GM23338 (cell line): ENCODE measurements at regions not wholly inside any gene's neighbourhood (a gene's known extent, or its start where the extent isn't known, plus 50 kb on each side); places are given as distances from the start of the nearest gene placed in this dataset.

Source experiments
- ATAC-seq: fragments of 200-7000 bp; cut with Tn5 transposase; 3 replicates; pipeline ENCODE4 v1.9.1; 2020
- DNase-seq: peaks from one replicate; pipeline ENCODE4 v3.0.0-alpha.2; 2015; ENCODE audit warnings: low spot score
- H2AFZ ChIP-seq: fragments of 200-600 bp; sonication (generic); 2 replicates; pipeline ENCODE4 v1.8.0; 2016; ENCODE audit warnings: antibody characterized with exemption, mild to moderate bottlenecking, moderate library complexity
- H3F3A ChIP-seq: fragments of 200-600 bp; sonication (generic); replicated peaks from 2 replicates; pipeline ENCODE4 v1.8.0; 2017; ENCODE audit warnings: antibody characterized with exemption, mixed run types, low read depth
- H3K27ac ChIP-seq: fragments of 200-600 bp; sonication (generic); 2 replicates; pipeline ENCODE4 v1.6.1; 2016; ENCODE audit warnings: low read depth
- H3K27me3 ChIP-seq: fragments of 200-600 bp; sonication (generic); 2 replicates; pipeline ENCODE4 v1.8.0; 2016; ENCODE audit warnings: mild to moderate bottlenecking, mixed run types, moderate library complexity; ENCODE audit not compliant: insufficient read depth
- H3K36me3 ChIP-seq: fragments of 200-600 bp; sonication (generic); 2 replicates; pipeline ENCODE4 v1.8.0; 2016; ENCODE audit warnings: mild to moderate bottlenecking; ENCODE audit not compliant: insufficient read depth
- H3K4me1 ChIP-seq: fragments of 200-600 bp; sonication (generic); 2 replicates; pipeline ENCODE4 v1.8.0; 2016; ENCODE audit warnings: mild to moderate bottlenecking, moderate library complexity; ENCODE audit not compliant: insufficient read depth
- H3K4me2 ChIP-seq: fragments of 200-600 bp; sonication (generic); 2 replicates; pipeline ENCODE4 v1.7.1; 2017; ENCODE audit warnings: mixed run types
- H3K4me3 ChIP-seq: fragments of 200-600 bp; sonication (generic); 2 replicates; pipeline ENCODE4 v1.6.1; 2016; ENCODE audit warnings: mixed run types
- H3K79me2 ChIP-seq: fragments of 200-600 bp; sonication (generic); replicated peaks from 2 replicates; pipeline ENCODE4 v1.8.0; 2017; ENCODE audit warnings: mild to moderate bottlenecking; ENCODE audit not compliant: insufficient read depth
- H3K9me2 ChIP-seq: fragments of 200-600 bp; sonication (generic); 2 replicates; pipeline ENCODE4 v1.8.0; 2017; ENCODE audit not compliant: insufficient read depth
- H4K20me1 ChIP-seq: fragments of 200-600 bp; sonication (generic); replicated peaks from 2 replicates; pipeline ENCODE4 v1.8.0; 2017; ENCODE audit warnings: mild to moderate bottlenecking; ENCODE audit not compliant: insufficient read depth
- H3K27ac Mint-ChIP-seq: 2 replicates; pipeline ENCODE4 v1.8.0; 2020; ENCODE audit warnings: inconsistent platforms, mild to moderate bottlenecking, moderate library complexity, mixed read lengths
- H3K27me3 Mint-ChIP-seq: 3 replicates; pipeline ENCODE4 v1.8.0; 2022; ENCODE audit warnings: low read depth, mild to moderate bottlenecking, moderate library complexity, mixed read lengths, inconsistent platforms; ENCODE audit not compliant: insufficient read depth, poor library complexity
- H3K36me3 Mint-ChIP-seq: 3 replicates; pipeline ENCODE4 v1.8.0; 2021; ENCODE audit warnings: low read depth, mild to moderate bottlenecking, inconsistent platforms, moderate library complexity, mixed read lengths
- H3K4me1 Mint-ChIP-seq: 3 replicates; pipeline ENCODE4 v1.8.0; 2020; ENCODE audit warnings: mild to moderate bottlenecking, inconsistent platforms, mixed read lengths
- H3K4me3 Mint-ChIP-seq: 3 replicates; pipeline ENCODE4 v1.8.0; 2021; ENCODE audit warnings: moderate library complexity, mild to moderate bottlenecking, inconsistent platforms, mixed read lengths
- H3K9me3 Mint-ChIP-seq: 3 replicates; pipeline ENCODE4 v1.8.0; 2020; ENCODE audit warnings: moderate library complexity, mild to moderate bottlenecking, inconsistent platforms, mixed read lengths
- CREB1 ChIP-seq: fragments of 250-450 bp; sonication (Bioruptor Pico); IDR thresholded peaks from 2 replicates; pipeline ENCODE4 v1.5.0; 2020; ENCODE audit warnings: low read depth, mild to moderate bottlenecking, moderate library complexity
- CTCF ChIP-seq, 2 experiments: fragments of 200-600 bp in 1 of 2; sonication (generic) in 1 of 2; conservative IDR thresholded peaks; 2 replicates each; pipeline versions ENCODE4 v1.5.1 to v1.6.1; 2016 to 2017; ENCODE audit warnings: antibody characterized with exemption in 2 of 2, low read depth in 2 of 2, mild to moderate bottlenecking in 2 of 2, moderate library complexity in 1 of 2
- ETS1 ChIP-seq: IDR thresholded peaks from 2 replicates; pipeline ENCODE4 v1.6.1; 2016; ENCODE audit warnings: antibody characterized with exemption
- EZH2 ChIP-seq: fragments of 200-600 bp; sonication (generic); IDR thresholded peaks from one replicate; pipeline ENCODE4 v1.8.0; 2017; ENCODE audit warnings: antibody characterized with exemption, mild to moderate bottlenecking, low read depth; ENCODE audit not compliant: unreplicated experiment
- EZH2phosphoT487 ChIP-seq: fragments of 200-600 bp; sonication (generic); IDR thresholded peaks from one replicate; pipeline ENCODE4 v1.8.1; 2018; ENCODE audit warnings: antibody characterized with exemption; ENCODE audit not compliant: unreplicated experiment
- JUNB ChIP-seq: IDR thresholded peaks from one replicate; pipeline ENCODE4 v1.6.1; 2016; ENCODE audit warnings: antibody characterized with exemption; ENCODE audit not compliant: unreplicated experiment
- NANOG ChIP-seq: IDR thresholded peaks from 2 replicates; pipeline ENCODE4 v1.6.1; 2016; ENCODE audit warnings: antibody characterized with exemption, borderline replicate concordance
- POLR2AphosphoS5 ChIP-seq: IDR thresholded peaks from 2 replicates; pipeline ENCODE4 v1.6.1; 2016; ENCODE audit warnings: antibody characterized with exemption, low read depth
- STAT1 ChIP-seq: IDR thresholded peaks from one replicate; pipeline ENCODE4 v1.6.1; 2016; ENCODE audit warnings: antibody characterized with exemption; ENCODE audit not compliant: unreplicated experiment
- ZNF114 ChIP-seq: fragments of 250-450 bp; sonication (Bioruptor Pico); IDR thresholded peaks from 2 replicates; pipeline ENCODE4 v1.5.0; 2020; ENCODE audit warnings: mild to moderate bottlenecking, moderate library complexity
- ZNF331 ChIP-seq: fragments of 250-450 bp; sonication (Bioruptor Pico); IDR thresholded peaks from 2 replicates; pipeline ENCODE4 v1.5.0; 2020; ENCODE audit warnings: low read depth, mild to moderate bottlenecking, moderate library complexity
- TF ChIP-seq, protein P1 (sequence below): IDR thresholded peaks from one replicate; pipeline ENCODE4 v1.6.1; 2018; ENCODE audit warnings: antibody characterized with exemption; ENCODE audit not compliant: unreplicated experiment
- TF ChIP-seq, protein P2 (sequence below): fragments of 250-450 bp; sonication (Bioruptor Pico); IDR thresholded peaks from 2 replicates; pipeline ENCODE4 v1.5.0; 2020; ENCODE audit warnings: mild to moderate bottlenecking, moderate library complexity

DNA sequence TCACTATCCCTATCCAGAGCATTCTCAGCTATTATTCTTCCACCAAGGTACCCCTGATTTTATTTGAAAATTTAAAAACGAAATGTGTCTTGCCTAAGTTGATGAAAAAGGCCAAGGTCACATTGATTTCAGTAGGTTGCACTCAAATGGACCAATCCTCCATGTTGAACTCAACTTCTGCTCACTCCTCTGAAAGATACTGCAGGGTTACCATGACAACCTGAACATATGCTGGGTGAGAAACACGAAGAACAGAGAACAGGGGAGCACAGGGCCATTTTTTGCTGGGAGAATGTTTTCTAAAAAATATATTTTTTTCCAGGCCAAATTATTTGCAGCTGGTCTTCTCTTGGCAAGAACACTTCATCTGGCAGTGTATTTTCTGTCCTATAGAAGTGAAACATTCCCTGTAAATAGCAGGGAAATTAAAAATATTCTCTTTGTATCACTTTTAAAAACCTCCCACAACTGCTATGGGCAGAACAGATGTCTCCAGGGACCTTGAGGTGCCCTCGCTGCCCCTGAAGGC is 215.9 kb downstream of the NXNL2 start:
- Mint-ChIP-seq H3K9me3 (peaks cover 13% of the 10 kb centered on the region; the same call in 2 of the 3 replicates), H3K4me3 (no peak overlapping the region), H3K27ac (no peak overlapping the region), H3K27me3 (peaks cover 7% of the 10 kb centered on the region), H3K4me1 (peaks cover 28% of the 10 kb centered on the region), H3K36me3 (no peaks in the 10 kb centered on the region)
- H4K20me1 ChIP-seq = no peaks in the 10 kb centered on the region
- H3K4me1 ChIP-seq = peaks cover 19% of the 10 kb centered on the region
- no peak overlapping the region for H3K4me2 ChIP-seq
- H3K9me2 ChIP-seq = 0 out of 2 replicates have a peak, but pooled peaks cover 9% of the 10 kb centered on the region
- no peak for TF ChIP-seq STAT1
- TF ChIP-seq, protein P1, sequence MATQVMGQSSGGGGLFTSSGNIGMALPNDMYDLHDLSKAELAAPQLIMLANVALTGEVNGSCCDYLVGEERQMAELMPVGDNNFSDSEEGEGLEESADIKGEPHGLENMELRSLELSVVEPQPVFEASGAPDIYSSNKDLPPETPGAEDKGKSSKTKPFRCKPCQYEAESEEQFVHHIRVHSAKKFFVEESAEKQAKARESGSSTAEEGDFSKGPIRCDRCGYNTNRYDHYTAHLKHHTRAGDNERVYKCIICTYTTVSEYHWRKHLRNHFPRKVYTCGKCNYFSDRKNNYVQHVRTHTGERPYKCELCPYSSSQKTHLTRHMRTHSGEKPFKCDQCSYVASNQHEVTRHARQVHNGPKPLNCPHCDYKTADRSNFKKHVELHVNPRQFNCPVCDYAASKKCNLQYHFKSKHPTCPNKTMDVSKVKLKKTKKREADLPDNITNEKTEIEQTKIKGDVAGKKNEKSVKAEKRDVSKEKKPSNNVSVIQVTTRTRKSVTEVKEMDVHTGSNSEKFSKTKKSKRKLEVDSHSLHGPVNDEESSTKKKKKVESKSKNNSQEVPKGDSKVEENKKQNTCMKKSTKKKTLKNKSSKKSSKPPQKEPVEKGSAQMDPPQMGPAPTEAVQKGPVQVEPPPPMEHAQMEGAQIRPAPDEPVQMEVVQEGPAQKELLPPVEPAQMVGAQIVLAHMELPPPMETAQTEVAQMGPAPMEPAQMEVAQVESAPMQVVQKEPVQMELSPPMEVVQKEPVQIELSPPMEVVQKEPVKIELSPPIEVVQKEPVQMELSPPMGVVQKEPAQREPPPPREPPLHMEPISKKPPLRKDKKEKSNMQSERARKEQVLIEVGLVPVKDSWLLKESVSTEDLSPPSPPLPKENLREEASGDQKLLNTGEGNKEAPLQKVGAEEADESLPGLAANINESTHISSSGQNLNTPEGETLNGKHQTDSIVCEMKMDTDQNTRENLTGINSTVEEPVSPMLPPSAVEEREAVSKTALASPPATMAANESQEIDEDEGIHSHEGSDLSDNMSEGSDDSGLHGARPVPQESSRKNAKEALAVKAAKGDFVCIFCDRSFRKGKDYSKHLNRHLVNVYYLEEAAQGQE = no peak
- no peak for TF ChIP-seq NANOG
- TF ChIP-seq JUNB = no peak
- TF ChIP-seq, protein P2, sequence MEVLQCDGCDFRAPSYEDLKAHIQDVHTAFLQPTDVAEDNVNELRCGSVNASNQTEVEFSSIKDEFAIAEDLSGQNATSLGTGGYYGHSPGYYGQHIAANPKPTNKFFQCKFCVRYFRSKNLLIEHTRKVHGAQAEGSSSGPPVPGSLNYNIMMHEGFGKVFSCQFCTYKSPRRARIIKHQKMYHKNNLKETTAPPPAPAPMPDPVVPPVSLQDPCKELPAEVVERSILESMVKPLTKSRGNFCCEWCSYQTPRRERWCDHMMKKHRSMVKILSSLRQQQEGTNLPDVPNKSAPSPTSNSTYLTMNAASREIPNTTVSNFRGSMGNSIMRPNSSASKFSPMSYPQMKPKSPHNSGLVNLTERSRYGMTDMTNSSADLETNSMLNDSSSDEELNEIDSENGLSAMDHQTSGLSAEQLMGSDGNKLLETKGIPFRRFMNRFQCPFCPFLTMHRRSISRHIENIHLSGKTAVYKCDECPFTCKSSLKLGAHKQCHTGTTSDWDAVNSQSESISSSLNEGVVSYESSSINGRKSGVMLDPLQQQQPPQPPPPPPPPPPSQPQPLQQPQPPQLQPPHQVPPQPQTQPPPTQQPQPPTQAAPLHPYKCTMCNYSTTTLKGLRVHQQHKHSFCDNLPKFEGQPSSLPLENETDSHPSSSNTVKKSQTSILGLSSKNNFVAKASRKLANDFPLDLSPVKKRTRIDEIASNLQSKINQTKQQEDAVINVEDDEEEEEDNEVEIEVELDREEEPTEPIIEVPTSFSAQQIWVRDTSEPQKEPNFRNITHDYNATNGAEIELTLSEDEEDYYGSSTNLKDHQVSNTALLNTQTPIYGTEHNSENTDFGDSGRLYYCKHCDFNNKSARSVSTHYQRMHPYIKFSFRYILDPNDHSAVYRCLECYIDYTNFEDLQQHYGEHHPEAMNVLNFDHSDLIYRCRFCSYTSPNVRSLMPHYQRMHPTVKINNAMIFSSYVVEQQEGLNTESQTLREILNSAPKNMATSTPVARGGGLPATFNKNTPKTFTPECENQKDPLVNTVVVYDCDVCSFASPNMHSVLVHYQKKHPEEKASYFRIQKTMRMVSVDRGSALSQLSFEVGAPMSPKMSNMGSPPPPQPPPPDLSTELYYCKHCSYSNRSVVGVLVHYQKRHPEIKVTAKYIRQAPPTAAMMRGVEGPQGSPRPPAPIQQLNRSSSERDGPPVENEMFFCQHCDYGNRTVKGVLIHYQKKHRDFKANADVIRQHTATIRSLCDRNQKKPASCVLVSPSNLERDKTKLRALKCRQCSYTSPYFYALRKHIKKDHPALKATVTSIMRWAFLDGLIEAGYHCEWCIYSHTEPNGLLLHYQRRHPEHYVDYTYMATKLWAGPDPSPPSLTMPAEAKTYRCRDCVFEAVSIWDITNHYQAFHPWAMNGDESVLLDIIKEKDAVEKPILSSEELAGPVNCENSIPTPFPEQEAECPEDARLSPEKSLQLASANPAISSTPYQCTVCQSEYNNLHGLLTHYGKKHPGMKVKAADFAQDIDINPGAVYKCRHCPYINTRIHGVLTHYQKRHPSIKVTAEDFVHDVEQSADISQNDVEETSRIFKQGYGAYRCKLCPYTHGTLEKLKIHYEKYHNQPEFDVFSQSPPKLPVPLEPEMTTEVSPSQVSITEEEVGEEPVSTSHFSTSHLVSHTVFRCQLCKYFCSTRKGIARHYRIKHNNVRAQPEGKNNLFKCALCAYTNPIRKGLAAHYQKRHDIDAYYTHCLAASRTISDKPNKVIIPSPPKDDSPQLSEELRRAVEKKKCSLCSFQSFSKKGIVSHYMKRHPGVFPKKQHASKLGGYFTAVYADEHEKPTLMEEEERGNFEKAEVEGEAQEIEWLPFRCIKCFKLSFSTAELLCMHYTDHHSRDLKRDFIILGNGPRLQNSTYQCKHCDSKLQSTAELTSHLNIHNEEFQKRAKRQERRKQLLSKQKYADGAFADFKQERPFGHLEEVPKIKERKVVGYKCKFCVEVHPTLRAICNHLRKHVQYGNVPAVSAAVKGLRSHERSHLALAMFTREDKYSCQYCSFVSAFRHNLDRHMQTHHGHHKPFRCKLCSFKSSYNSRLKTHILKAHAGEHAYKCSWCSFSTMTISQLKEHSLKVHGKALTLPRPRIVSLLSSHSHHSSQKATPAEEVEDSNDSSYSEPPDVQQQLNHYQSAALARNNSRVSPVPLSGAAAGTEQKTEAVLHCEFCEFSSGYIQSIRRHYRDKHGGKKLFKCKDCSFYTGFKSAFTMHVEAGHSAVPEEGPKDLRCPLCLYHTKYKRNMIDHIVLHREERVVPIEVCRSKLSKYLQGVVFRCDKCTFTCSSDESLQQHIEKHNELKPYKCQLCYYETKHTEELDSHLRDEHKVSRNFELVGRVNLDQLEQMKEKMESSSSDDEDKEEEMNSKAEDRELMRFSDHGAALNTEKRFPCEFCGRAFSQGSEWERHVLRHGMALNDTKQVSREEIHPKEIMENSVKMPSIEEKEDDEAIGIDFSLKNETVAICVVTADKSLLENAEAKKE (CRISPR knock-in tag) = no peak
- no peak for TF ChIP-seq CTCF (conservative IDR thresholded peaks at IDR 0.05; ENCODE audit: low read depth in 2 of 2)
- no peak for TF ChIP-seq CREB1 (CRISPR knock-in tag)
- TF ChIP-seq ETS1 = no peak
- TF ChIP-seq ZNF114 = no peak
- TF ChIP-seq EZH2 = no peak
- no peak for TF ChIP-seq ZNF331
- no peak for TF ChIP-seq EZH2phosphoT487
- no peak for TF ChIP-seq POLR2AphosphoS5
- no peak overlapping the region for H2AFZ ChIP-seq
- DNase-seq (no peak), ATAC-seq (no peak)
- no peaks in the 10 kb centered on the region for H3K27me3 ChIP-seq
- no peak overlapping the region for H3K4me3 ChIP-seq
- H3K79me2 ChIP-seq = no peaks in the 10 kb centered on the region
- H3K36me3 ChIP-seq = no peaks in the 10 kb centered on the region
- H3F3A ChIP-seq = no peaks in the 10 kb centered on the region
- H3K27ac ChIP-seq = no peak overlapping the region
